ES-I3 (cell line): ENCODE measurements at regions not wholly inside any gene's neighbourhood (a gene's known extent, or its start where the extent isn't known, plus 50 kb on each side); places are given as distances from the start of the nearest gene placed in this dataset.
"Not testable (repeated sequence)": the region's sequence is repeated elsewhere in the genome, so short reads cannot be mapped to it uniquely, and the experiment has no call there.

Experiments
- H3K36me3 ChIP-seq: 2 replicates; pipeline ENCODE4 v1.6.1; 2013; ENCODE audit warnings: mild to moderate bottlenecking, low read length, control low read depth, moderate library complexity; ENCODE audit not compliant: insufficient read depth
- H3K4me1 ChIP-seq: 2 replicates; pipeline ENCODE4 v1.6.1; 2013; ENCODE audit warnings: mild to moderate bottlenecking, control low read depth, low read length; ENCODE audit not compliant: insufficient read depth
- H3K9ac ChIP-seq: 2 replicates; pipeline ENCODE4 v1.6.1; 2013; ENCODE audit warnings: low read depth, mild to moderate bottlenecking, low read length, moderate library complexity
- H3K9me3 ChIP-seq: 2 replicates; pipeline ENCODE4 v1.6.1; 2013; ENCODE audit warnings: mild to moderate bottlenecking, low read length, moderate library complexity; ENCODE audit not compliant: control insufficient read depth, insufficient read depth

GRCh38 chr6:21931641-21932335 is 338.2 kb downstream of the SOX4 start:
- Histone ChIP-seq H3K4me1 (peaks cover 6% of the 10 kb centered on the region; the same call in 1 of the 2 replicates), H3K9me3 (no peaks in the 10 kb centered on the region), H3K36me3 (no peaks in the 10 kb centered on the region; the same call in 1 of the 2 replicates), H3K9ac (no peak overlapping the region)

- no peaks in the 10 kb centered on the region; the same call in 1 of the 2 replicates for H3K36me3 ChIP-seq
- H3K9ac ChIP-seq, result no peak overlapping the region
- H3K4me1 ChIP-seq, result no peaks in the 10 kb centered on the region
- H3K9me3 ChIP-seq, result no peaks in the 10 kb centered on the region
Observed at GRCh38 chr6:21933351-21933750, 339.8 kb downstream of the SOX4 start.

GRCh38 chr6:21935142-21935541 is 341.6 kb downstream of the SOX4 start:
- Histone ChIP-seq H3K9me3 (no peaks in the 10 kb centered on the region), H3K36me3 (no peaks in the 10 kb centered on the region; the same call in 1 of the 2 replicates), H3K4me1 (no peaks in the 10 kb centered on the region), H3K9ac (no peak overlapping the region)

GRCh38 chr6:21935561-21936028 is 342.0 kb downstream of the SOX4 start:
- H3K9ac ChIP-seq, result no peak overlapping the region
- no peaks in the 10 kb centered on the region; the same call in 1 of the 2 replicates for H3K36me3 ChIP-seq
- H3K9me3 ChIP-seq, result no peaks in the 10 kb centered on the region
- H3K4me1 ChIP-seq, result no peaks in the 10 kb centered on the region

- no peak overlapping the region for H3K9ac ChIP-seq
- H3K36me3 ChIP-seq, result no peaks in the 10 kb centered on the region
- no peaks in the 10 kb centered on the region for H3K4me1 ChIP-seq
- H3K9me3 ChIP-seq, result no peaks in the 10 kb centered on the region
Observed at GRCh38 chr6:21937466-21937865, 343.9 kb downstream of the SOX4 start.

GRCh38 chr6:21939066-21939465 is 345.5 kb downstream of the SOX4 start:
- H3K36me3 ChIP-seq, H3K9ac ChIP-seq, H3K4me1 ChIP-seq, H3K9me3 ChIP-seq: not testable (repeated sequence)

- Histone ChIP-seq H3K9me3 (no peaks in the 10 kb centered on the region), H3K4me1 (no peaks in the 10 kb centered on the region), H3K36me3 (no peaks in the 10 kb centered on the region), H3K9ac (no peak overlapping the region)
Observed at GRCh38 chr6:21941926-21942325, 348.4 kb downstream of the SOX4 start.

- Histone ChIP-seq H3K9me3 (no peaks in the 10 kb centered on the region), H3K4me1 (0 out of 2 replicates have a peak, but pooled peaks cover 2% of the 10 kb centered on the region), H3K9ac (no peak overlapping the region), H3K36me3 (no peaks in the 10 kb centered on the region)
Observed at GRCh38 chr6:21942897-21943296, 349.3 kb downstream of the SOX4 start.

GRCh38 chr6:21946298-21946783 is 350.5 kb downstream of the PRL start:
- no peaks in the 10 kb centered on the region for H3K36me3 ChIP-seq
- H3K9ac ChIP-seq, result no peak overlapping the region
- no peaks in the 10 kb centered on the region for H3K9me3 ChIP-seq
- H3K4me1 ChIP-seq, result peaks cover 7% of the 10 kb centered on the region; the same call in 1 of the 2 replicates

- H3K4me1 ChIP-seq, H3K9me3 ChIP-seq, H3K36me3 ChIP-seq, H3K9ac ChIP-seq: not testable (repeated sequence)
Observed at GRCh38 chr6:21947227-21947626, 349.6 kb downstream of the PRL start.

DNA sequence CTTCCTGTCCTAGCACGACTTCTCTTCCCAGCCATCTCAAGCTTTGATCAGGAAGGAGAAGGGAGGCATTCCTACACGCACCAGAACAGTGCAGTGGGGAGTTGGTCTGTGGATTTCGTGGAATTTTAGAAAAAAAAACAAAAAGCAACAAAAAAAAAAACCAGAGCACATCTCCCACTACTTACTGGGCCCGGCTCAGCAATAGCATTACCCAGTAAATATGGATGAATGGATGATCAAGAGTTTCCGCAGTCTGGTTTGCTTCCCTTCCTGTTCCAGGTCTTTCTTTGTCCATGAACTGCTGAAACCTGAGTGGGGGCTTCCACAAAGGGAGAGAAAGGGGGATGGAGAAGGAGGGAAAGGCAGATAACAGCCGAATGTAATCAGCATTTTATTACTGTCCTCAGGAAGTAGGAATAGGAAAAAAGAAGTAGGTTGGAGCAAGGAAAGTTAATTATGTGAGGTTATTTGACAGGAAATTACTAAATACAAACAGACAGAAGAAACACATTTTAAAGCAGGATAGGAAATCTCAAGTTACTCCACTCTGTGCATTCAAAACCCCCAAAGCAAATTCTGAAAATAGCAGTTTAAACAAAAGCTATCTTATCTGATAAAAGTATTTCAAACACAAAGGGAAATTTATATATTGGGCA is 349.0 kb downstream of the PRL start:
- peaks cover 7% of the 10 kb centered on the region; the same call in 1 of the 2 replicates for H3K4me1 ChIP-seq
- H3K9me3 ChIP-seq, result no peaks in the 10 kb centered on the region
- H3K9ac ChIP-seq, result no peak overlapping the region
- H3K36me3 ChIP-seq, result no peaks in the 10 kb centered on the region

DNA sequence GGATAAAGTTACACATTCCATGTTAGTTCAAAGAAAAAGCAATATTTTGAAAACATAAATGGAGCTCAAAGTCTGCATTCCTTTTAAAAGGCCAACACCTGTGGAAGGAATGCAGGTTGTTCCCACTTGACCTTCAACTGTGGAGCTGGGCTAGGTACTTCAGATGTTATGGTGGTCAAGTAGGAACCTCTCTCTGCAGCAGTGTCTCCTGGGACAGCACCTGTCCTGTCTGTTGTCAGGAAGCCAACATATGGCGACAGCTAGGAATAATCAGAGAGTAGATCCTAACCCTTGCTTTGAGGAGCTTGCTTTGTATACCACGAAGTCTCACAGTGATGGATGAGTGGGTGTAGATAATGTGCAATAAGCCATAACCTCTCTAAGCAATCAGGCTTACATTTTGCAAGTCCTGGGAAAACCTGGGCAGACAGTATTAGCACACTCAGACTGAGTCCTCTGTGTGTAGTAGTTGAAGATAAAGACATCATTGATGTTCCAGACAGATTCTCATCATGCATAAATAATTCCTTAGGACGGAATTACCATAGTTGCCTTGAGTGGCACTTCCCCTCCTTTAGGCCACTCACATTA is 347.5 kb downstream of the PRL start:
- Histone ChIP-seq H3K9me3 (no peaks in the 10 kb centered on the region), H3K4me1 (peaks cover 14% of the 10 kb centered on the region), H3K36me3 (no peaks in the 10 kb centered on the region), H3K9ac (no peak overlapping the region)

DNA sequence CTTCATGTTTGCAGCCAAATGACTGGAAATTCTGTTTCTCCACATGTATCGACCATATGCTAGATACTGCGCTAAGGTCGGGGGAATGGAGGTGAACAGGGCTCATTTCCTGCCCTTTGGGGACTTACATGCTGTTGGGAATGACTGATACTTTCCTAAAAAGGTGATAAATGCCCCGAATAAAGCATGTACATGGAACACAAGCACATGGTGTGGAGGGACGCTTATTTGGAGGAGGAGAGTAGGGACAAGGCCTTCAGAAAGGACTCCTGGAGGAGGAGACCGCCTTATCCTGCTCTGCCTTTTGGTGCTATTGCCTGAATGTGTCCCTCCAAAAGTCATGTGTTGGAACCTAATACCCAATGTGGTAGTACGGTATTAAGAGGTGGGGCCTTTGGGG is 344.5 kb downstream of the PRL start:
- H3K4me1 ChIP-seq, result peaks cover 14% of the 10 kb centered on the region
- H3K9ac ChIP-seq, result no peak overlapping the region
- no peaks in the 10 kb centered on the region for H3K9me3 ChIP-seq
- no peaks in the 10 kb centered on the region for H3K36me3 ChIP-seq

DNA sequence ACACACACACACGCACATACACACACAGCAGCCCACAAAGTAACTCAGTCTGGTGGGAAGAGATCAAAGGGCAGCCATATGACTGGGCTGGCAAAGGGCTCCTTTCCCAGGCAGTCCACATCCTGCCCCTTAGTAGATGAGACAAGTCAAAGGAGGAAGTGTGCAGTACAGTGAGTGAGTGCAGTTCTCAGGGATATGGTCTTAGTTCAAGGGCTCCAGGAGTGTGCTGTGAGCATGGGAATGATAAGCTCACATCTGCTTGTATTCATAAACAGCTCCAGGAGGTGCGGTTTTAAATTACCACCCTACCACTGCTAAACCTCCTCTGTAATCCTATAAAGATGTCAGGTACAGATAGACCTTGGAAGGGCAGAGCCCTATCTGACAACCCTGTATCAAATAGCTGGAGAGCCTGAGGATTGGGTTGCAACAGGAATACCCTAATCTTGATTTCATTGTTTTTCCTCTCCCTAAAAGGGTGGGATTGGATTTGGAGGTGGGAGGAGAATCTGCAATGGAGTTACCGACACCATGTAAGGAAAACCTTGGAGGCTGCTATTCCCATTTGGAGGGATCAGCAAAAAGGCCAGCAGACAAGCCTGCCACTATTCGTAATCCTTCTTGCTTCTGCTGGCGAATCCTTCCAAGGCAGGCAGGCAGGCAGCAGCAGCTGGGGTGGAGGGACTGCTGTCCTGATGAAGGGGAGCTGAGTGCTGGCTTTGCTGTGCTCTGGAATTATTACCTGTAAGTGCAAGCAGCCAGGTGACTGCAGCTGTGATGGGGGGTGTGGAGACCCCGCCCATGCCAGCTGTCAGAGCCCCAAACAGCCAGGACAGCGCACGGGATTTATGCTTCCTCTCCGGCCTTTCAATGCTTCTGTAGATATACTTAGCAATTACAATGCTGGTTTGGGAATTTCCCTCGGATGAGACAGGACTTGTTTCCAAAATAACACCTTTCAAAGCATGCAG is 342.7 kb downstream of the PRL start:
- Histone ChIP-seq H3K9ac (no peak overlapping the region), H3K9me3 (no peaks in the 10 kb centered on the region), H3K36me3 (no peaks in the 10 kb centered on the region), H3K4me1 (peaks cover 11% of the 10 kb centered on the region)
